ENCODE measurements at regions not wholly inside any gene's neighbourhood (a gene's known extent, or its start where the extent isn't known, plus 50 kb on each side); places are given as distances from the start of the nearest gene placed in this dataset.

GRCh38 chr11:19659529-19659928 lies 53.1 kb upstream of the NAV2 start:
- no peak overlapping the region for H2AK9ac ChIP-seq (replicated peaks; ENCODE audit: low read depth, low read length, poor library complexity)
- BruUV-seq (replicated peaks) = no TSS peak
- no peak overlapping the region for H3K18ac ChIP-seq (ENCODE audit: low read depth, low read length)
- H3K23ac ChIP-seq (ENCODE audit: low read depth, low read length) = no peak overlapping the region
- ChIA-PET CTCF (interaction anchor here (1.9 kb wide), 1 partner anchor 13 kb away, joined by 6 read pairs; no protein-coding TSS in a partner anchor), POLR2A (ENCODE audit: unreplicated experiment) (no interaction called here)
- no peak overlapping the region for H3K14ac ChIP-seq (replicated peaks; ENCODE audit: low read depth, low read length)
- H2BK15ac ChIP-seq (ENCODE audit: low read depth, low read length) = no peak overlapping the region
- in situ Hi-C loops (cut with MboI; ENCODE audit: low sequenced_read_pairs) = no loop called here
- no peaks in the 10 kb centered on the region for H4K20me1 ChIP-seq (ENCODE audit: insufficient read depth, low read length)
- H3K27ac ChIP-seq (ENCODE audit: insufficient read depth, low read length) = no peak overlapping the region
- H4K8ac ChIP-seq (ENCODE audit: low read depth in 2 of 2, low read length in 2 of 2) = no peak overlapping the region
- no peak for TF ChIP-seq BHLHE40 (IDR thresholded peaks at IDR 0.05; ENCODE audit: low read depth, low read length)
- TF ChIP-seq CTCF (conservative IDR thresholded peaks at IDR 0.05; ENCODE audit: low read depth, low read length) = no peak
- TF ChIP-seq FOS (IDR thresholded peaks at IDR 0.05; ENCODE audit: low read depth, low read length) = no peak
- TF ChIP-seq CEBPB (IDR thresholded peaks at IDR 0.05; ENCODE audit: low read depth, low read length) = no peak
- no peak for TF ChIP-seq USF2 (IDR thresholded peaks at IDR 0.05; ENCODE audit: low read depth, low read length)
- TF ChIP-seq MAZ (IDR thresholded peaks at IDR 0.05; ENCODE audit: borderline replicate concordance, low read depth, low read length) = no peak
- TF ChIP-seq RFX5 (IDR thresholded peaks at IDR 0.05; ENCODE audit: low read depth, low read length) = no peak
- H3K4me2 ChIP-seq (ENCODE audit: low read depth, low read length) = no peak overlapping the region
- no peak overlapping the region for H2AK5ac ChIP-seq (ENCODE audit: low read depth, low read length)
- dilution Hi-C loops (cut with HindIII; ENCODE audit: low sequenced_read_pairs, unreplicated experiment) = no loop called here
- no peak overlapping the region for H4K91ac ChIP-seq (ENCODE audit: insufficient read depth, low read depth, low read length)
- intact Hi-C loops (cut with micrococcal nuclease) = no loop called here
- no peak overlapping the region for H2BK5ac ChIP-seq (ENCODE audit: low read depth, low read length, poor library complexity, severe bottlenecking)
- no peak overlapping the region for H4K5ac ChIP-seq (ENCODE audit: low read depth, low read length)
- peaks cover 5% of the 10 kb centered on the region for H3K4me1 ChIP-seq (ENCODE audit: control insufficient read depth, insufficient read depth, low read length)
- H3K9ac ChIP-seq (ENCODE audit: low read depth, low read length) = no peak overlapping the region
- H3K79me1 ChIP-seq (ENCODE audit: low read depth in 1 of 2, low read length in 2 of 2) = no peaks in the 10 kb centered on the region
- H3K36me3 ChIP-seq (ENCODE audit: control insufficient read depth, insufficient read depth, low read length) = no peaks in the 10 kb centered on the region
- H3K27me3 ChIP-seq (ENCODE audit: control insufficient read depth, insufficient read depth, low read length) = no peaks in the 10 kb centered on the region
- H2BK20ac ChIP-seq (ENCODE audit: low read depth, low read length) = no peak overlapping the region
- peaks cover 6% of the 10 kb centered on the region for H3K9me1 ChIP-seq (ENCODE audit: insufficient read depth, low read length)
- no peak overlapping the region for H2BK120ac ChIP-seq (ENCODE audit: low read depth, low read length)
- no peaks in the 10 kb centered on the region for H3K9me3 ChIP-seq (ENCODE audit: control insufficient read depth, insufficient read depth, low read length)
- H2AFZ ChIP-seq (replicated peaks; ENCODE audit: low read length, poor library complexity) = no peak overlapping the region
- ATAC-seq (ENCODE audit: low read depth) (no peak), DNase-seq (no peak)
- no peak overlapping the region for H3K56ac ChIP-seq (ENCODE audit: extremely low read depth, insufficient read depth, low read length)
- no peak overlapping the region for H3K4me3 ChIP-seq (ENCODE audit: insufficient read depth, low read depth, low read length)
- no peak overlapping the region for H3K4ac ChIP-seq (ENCODE audit: low read depth, low read length)
